GM12892 (cell line): ENCODE measurements at regions not wholly inside any gene's neighbourhood (a gene's known extent, or its start where the extent isn't known, plus 50 kb on each side); places are given as distances from the start of the nearest gene placed in this dataset.

Source experiments
- POLR2A ChIP-seq: IDR thresholded peaks from 2 replicates; pipeline ENCODE4 v1.6.1; 2011; ENCODE audit warnings: low read depth, low read length, control low read depth
- POLR2AphosphoS5 ChIP-seq: IDR thresholded peaks from 2 replicates; pipeline ENCODE4 v1.6.1; 2011; ENCODE audit warnings: low read depth, low read length, control low read depth

- TF ChIP-seq POLR2A (no peak), POLR2AphosphoS5 (no peak)
Observed at GRCh38 chr6:10315034-10315433, 99.8 kb downstream of the TFAP2A start.
